Choroid plexus epithelial cell (primary cell): ENCODE measurements at regions not wholly inside any gene's neighbourhood (a gene's known extent, or its start where the extent isn't known, plus 50 kb on each side); places are given as distances from the start of the nearest gene placed in this dataset.

ENCODE experiments used
- DNase-seq: peaks from one replicate; pipeline ENCODE4 v3.0.0-alpha.2; 2010; ENCODE audit warnings: low read depth
- H3K4me3 ChIP-seq: 2 replicates; pipeline ENCODE4 v1.5.1; 2011; ENCODE audit warnings: low read depth, mild to moderate bottlenecking, control low read depth, low read length, moderate library complexity
- CTCF ChIP-seq: conservative IDR thresholded peaks from 2 replicates; pipeline ENCODE4 v1.5.1; 2011; ENCODE audit warnings: low read depth, mild to moderate bottlenecking, control low read depth, inconsistent platforms, low read length, moderate library complexity

- H3K4me3 ChIP-seq = no peak overlapping the region
- no peak for DNase-seq
- TF ChIP-seq CTCF = no peak
Measured at GRCh38 chr2:102927854-102928267, 166.0 kb downstream of the TMEM182 start.

GRCh38 chr2:102929721-102930120 lies 167.9 kb downstream of the TMEM182 start:
- H3K4me3 ChIP-seq = no peak overlapping the region
- TF ChIP-seq CTCF = no peak
- no peak for DNase-seq

GRCh38 chr2:102932501-102932900 lies 170.7 kb downstream of the TMEM182 start:
- DNase-seq = no peak
- TF ChIP-seq CTCF = no peak

GRCh38 chr2:102939207-102939606 lies 177.4 kb downstream of the TMEM182 start:
- no peak for DNase-seq
- H3K4me3 ChIP-seq = no peak overlapping the region
- TF ChIP-seq CTCF = no peak

More at GRCh38 chr2:102932501-102932900, 170.7 kb downstream of the TMEM182 start:
- no peak overlapping the region for H3K4me3 ChIP-seq

- no peak for TF ChIP-seq CTCF
- DNase-seq = no peak
- no peak overlapping the region for H3K4me3 ChIP-seq
Measured at GRCh38 chr2:102940684-102941083, 178.9 kb downstream of the TMEM182 start.

GRCh38 chr2:102942107-102942506 lies 180.3 kb downstream of the TMEM182 start:
- DNase-seq = no peak
- no peak for TF ChIP-seq CTCF
- H3K4me3 ChIP-seq = no peak overlapping the region

- H3K4me3 ChIP-seq = no peak overlapping the region
- DNase-seq = no peak
- TF ChIP-seq CTCF = no peak
Measured at GRCh38 chr2:102943251-102943650, 181.4 kb downstream of the TMEM182 start.
